ENCODE measurements at regions not wholly inside any gene's neighbourhood (a gene's known extent, or its start where the extent isn't known, plus 50 kb on each side); places are given as distances from the start of the nearest gene placed in this dataset.

DNA sequence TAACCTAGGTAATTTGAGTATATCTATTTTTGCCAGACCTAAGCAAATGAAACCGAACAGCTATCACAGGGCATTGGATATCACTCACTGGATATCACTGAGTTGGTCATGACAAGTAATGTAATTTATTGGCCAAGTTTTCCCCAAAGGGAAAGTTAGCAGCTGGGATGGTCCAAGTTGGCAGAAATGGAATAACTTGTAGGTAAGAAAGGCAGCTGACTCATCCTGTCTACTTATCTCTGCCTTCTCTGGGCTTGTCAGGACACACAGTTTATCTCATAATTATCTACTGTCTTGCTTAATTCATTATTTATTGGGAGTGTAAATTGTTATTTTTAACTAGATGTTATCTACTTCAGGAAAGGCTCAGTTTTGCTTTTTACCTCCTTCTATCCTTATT, 502.0 kb upstream of the DPP6 start:
- TF ChIP-seq, protein P1, sequence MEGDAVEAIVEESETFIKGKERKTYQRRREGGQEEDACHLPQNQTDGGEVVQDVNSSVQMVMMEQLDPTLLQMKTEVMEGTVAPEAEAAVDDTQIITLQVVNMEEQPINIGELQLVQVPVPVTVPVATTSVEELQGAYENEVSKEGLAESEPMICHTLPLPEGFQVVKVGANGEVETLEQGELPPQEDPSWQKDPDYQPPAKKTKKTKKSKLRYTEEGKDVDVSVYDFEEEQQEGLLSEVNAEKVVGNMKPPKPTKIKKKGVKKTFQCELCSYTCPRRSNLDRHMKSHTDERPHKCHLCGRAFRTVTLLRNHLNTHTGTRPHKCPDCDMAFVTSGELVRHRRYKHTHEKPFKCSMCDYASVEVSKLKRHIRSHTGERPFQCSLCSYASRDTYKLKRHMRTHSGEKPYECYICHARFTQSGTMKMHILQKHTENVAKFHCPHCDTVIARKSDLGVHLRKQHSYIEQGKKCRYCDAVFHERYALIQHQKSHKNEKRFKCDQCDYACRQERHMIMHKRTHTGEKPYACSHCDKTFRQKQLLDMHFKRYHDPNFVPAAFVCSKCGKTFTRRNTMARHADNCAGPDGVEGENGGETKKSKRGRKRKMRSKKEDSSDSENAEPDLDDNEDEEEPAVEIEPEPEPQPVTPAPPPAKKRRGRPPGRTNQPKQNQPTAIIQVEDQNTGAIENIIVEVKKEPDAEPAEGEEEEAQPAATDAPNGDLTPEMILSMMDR (IDR thresholded peaks at IDR 0.05): no peak
- TF ChIP-seq POLR2A (IDR thresholded peaks at IDR 0.05): no peak
